GM12875 (cell line): ENCODE measurements at regions not wholly inside any gene's neighbourhood (a gene's known extent, or its start where the extent isn't known, plus 50 kb on each side); places are given as distances from the start of the nearest gene placed in this dataset.

Experiments
- H3K4me3 ChIP-seq: one replicate; pipeline ENCODE4 v1.5.1; 2011; ENCODE audit warnings: low read depth, low read length, control low read depth
- CTCF ChIP-seq: IDR thresholded peaks from 2 replicates; pipeline ENCODE4 v1.5.1; 2011; ENCODE audit warnings: low read depth, mild to moderate bottlenecking, control low read depth, inconsistent platforms, low read length, moderate library complexity, borderline replicate concordance; ENCODE audit not compliant: insufficient read depth

GRCh38 chr1:115456441-115456961 lies 118.5 kb upstream of the NGF start:
- TF ChIP-seq CTCF = no peak
- H3K4me3 ChIP-seq = no peak overlapping the region

DNA sequence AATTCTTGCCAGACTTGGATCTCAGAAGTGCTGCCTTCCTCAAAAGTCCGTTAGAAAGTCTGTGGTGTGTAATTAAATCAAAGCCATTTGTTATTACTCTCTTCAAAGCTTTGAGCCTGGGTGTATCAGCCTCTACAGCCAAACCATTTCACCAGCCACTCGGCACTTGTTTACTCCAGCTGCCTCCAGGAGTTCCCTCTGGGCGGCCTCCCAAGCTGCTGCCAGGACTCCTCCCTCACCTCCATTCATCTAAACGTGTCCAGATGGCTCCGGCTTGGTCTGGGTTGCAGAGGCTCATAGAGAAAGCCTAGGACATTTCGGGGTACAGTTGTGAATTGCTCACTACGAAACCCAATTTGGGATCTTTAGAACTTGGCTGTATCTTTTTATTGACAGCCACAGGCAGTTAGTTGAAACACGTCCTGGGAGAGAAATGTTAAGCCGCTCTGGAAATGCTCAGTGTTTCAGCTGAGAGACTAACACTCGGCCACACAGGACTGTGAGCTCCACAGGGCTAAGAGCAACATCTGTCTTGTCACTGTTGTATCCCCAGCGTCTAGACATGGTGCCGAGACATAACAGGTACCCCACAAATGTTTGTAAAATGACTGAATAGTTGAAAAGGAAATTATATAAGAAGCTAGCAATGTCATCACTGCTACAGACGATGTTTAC lies 116.9 kb upstream of the NGF start:
- no peak for TF ChIP-seq CTCF
- no peak overlapping the region for H3K4me3 ChIP-seq

GRCh38 chr1:115453666-115454065 lies 115.6 kb upstream of the NGF start:
- no peak overlapping the region for H3K4me3 ChIP-seq
- TF ChIP-seq CTCF = no peak

DNA sequence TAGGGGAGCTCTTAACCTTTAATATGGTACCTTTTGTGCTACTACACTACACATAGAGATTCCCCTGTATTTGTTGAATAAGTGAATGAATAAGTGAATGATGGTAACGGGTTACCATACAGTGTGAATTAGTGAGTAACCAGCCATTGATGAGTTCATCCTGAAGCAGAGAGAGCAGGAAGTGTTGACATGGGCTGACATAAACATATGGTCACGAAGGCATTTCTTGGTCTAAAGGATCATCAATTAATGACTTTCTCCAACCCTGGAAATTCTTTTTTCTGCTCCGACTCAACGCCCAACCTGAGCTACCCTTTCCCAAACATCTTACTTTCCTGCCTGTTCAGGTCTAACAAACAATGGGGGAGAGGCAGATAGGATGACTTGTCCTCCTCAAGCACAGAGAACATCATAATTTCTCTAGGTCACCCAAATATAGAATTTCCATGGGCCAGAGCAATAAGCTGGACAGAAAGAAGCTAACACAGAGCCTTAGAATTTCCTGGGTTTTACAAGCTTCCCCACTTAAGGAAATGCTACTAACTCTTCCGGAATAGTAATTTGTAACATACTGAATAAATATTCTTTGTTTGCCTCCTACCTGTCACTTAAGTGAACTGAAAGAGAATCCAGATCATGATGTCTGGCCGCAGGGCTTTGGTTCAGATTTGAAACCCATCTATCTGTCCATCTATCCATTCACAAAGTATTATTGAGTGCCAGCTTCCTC lies 114.7 kb upstream of the NGF start:
- TF ChIP-seq CTCF = no peak
- H3K4me3 ChIP-seq = no peak overlapping the region

GRCh38 chr1:115450501-115451040 lies 112.5 kb upstream of the NGF start:
- H3K4me3 ChIP-seq = no peak overlapping the region
- TF ChIP-seq CTCF = no peak

- no peak overlapping the region for H3K4me3 ChIP-seq
- TF ChIP-seq CTCF = no peak
These were observed 110.4 kb upstream of the NGF start for GRCh38 chr1:115448282-115449044.
